CD4-positive, alpha-beta T cell treated with Interleukin-15 for 1 hour (primary cell): ENCODE measurements at regions not wholly inside any gene's neighbourhood (a gene's known extent, or its start where the extent isn't known, plus 50 kb on each side); places are given as distances from the start of the nearest gene placed in this dataset.
"Not testable (repeated sequence)": the region's sequence is repeated elsewhere in the genome, so short reads cannot be mapped to it uniquely, and the experiment has no call there.

Experiments used
- DNase-seq: peaks from one replicate; pipeline ENCODE4 v3.0.0-alpha.2; 2020

DNA sequence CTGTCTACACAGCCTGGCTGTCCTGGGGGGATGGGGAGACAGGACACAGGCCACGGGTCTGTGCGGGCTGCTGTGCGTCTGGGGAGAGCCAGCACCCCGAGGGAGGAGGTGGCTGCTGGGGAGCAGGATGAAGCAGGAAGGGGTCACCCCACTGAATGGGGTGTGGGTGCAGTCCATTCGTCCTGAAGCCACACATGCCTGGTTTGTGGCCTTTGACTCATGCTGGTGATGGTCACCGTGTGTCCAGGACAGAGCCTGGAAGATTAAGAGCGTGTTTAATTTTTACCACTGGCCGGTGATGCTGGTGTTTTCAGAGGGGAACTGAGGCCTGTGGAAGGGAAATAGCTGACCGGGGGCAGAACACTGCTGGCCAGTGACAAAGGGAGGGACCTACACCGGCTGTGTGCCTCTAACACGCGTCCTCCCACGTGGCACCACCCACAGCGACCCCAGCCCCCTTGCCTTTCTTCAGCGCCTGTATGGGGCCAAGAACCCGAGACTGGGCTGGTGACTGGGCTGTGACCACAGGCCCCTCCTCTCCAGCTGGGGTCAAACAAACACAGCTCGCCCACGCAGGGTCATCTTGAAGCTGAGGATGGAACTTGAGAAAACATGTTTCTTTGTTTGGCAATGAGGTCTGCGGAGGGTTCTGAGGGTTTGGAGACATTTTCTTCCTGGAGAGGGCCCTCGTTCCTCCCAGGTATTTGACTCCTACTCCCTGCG is 99.5 kb upstream of the LRPAP1 start:
- not testable (repeated sequence) for DNase-seq

GRCh38 chr4:3630598-3631543 is 98.6 kb upstream of the LRPAP1 start:
- no peak for DNase-seq

DNA sequence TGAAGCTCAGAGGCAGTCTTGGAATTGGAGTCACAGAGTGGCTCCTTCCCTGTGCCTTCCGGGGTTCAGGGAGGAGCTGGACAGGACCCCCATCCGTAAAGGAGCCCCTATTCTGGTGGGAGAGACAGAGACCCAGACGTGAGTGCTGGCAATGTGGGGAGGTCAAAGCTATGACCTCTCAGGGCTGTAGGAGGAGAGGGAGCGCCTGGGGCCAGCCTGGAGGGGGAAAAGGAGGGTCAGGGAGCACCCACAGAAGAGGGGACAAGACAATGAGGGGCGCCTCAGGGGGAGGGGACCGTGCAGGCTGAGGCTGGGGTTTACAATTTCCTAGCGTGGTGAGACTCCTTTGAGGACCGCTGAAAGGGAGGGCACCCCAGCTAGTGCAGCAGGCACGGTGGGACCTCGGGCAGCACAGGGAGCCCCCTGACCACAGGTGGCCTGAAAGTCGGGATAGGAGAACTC is 97.9 kb upstream of the LRPAP1 start:
- no peak for DNase-seq

GRCh38 chr4:3629665-3630064 is 97.4 kb upstream of the LRPAP1 start:
- DNase-seq: no peak

DNA sequence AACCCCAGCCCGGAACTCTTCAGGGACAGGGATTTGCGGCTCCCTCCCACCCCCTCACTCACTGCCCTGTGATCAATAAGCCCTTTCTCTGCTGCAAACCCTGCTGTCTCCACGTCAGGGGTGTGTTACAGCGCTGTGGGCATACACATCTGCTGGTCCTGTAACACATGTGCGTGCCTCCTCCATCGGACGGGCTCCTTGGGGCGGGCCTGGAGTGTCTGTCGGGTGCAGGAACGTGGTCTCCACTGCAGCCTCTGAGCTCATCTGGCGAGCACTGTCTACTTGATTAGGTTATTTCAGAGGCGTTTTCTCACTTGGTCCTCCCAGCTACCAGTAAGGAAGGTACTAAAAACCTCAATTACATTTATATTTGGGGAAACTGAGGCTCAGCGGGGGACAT is 97.0 kb upstream of the LRPAP1 start:
- not testable (repeated sequence) for DNase-seq

GRCh38 chr4:3628868-3629175 is 96.6 kb upstream of the LRPAP1 start:
- DNase-seq: no peak

DNA sequence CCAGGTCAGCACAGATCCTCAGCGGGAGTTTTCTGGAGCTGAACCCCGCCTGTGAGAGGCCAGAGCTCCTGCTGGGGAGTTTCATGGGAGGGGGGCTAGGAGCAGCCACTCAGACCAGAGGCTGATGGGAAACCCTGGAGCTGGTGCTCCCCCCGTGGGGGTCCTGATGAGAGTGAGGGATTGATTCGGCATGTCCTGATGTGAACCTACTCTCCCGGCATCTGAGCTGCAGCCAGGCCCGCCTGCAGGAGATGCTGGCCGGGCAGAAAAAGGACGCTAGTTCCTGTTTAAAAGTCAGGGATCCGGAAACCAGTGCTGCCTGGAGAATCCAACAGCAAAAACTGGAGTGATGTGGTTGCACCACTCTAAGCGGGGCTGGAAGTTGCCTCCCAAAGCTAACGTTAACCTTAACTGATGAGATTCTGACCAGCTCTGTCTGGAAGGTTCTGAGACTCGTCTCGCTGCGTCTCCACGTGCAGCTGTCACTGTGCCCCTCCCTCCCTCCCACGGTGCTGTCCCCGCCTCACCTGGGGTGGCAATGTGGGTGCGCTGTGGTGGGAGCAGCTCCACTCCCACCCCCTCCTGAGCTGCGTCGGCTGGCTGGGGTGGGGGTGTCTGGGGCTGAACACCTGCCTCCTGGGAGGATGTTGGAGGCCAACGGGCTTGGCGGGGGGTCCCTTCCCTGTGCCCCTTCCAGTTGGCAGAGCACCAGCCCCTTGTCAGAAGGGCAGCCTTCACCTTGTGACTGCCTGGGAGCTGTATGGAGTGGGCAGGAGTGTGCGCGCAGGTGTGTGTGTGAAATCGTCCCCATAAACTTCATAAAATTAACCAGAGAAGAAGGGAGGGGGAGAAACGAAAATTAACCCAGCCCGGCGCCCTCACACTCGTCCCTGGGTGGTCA is 96.0 kb upstream of the LRPAP1 start:
- not testable (repeated sequence) for DNase-seq

DNA sequence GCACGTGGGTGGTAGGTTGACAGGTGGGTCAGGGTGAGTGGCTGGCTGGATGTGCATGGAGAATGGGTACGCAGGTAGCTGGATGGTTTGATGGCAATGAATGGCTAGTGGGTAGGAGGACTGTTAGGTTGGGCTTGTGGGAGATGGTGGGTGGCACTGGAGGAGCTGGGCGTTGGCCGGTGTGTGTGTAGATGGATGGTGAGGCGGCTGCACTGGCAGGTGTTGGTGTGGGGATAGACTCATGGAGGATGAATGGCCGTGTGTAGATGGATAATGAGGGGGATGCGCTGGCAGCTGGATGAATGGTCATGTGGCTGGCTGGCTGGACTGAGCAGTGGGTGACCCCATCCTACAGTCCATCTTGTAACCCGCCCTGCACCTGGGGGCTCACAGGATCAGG is 95.2 kb upstream of the LRPAP1 start:
- not testable (repeated sequence) for DNase-seq

- not testable (repeated sequence) for DNase-seq
Measured at GRCh38 chr4:3626131-3626884, 94.1 kb upstream of the LRPAP1 start.

DNA sequence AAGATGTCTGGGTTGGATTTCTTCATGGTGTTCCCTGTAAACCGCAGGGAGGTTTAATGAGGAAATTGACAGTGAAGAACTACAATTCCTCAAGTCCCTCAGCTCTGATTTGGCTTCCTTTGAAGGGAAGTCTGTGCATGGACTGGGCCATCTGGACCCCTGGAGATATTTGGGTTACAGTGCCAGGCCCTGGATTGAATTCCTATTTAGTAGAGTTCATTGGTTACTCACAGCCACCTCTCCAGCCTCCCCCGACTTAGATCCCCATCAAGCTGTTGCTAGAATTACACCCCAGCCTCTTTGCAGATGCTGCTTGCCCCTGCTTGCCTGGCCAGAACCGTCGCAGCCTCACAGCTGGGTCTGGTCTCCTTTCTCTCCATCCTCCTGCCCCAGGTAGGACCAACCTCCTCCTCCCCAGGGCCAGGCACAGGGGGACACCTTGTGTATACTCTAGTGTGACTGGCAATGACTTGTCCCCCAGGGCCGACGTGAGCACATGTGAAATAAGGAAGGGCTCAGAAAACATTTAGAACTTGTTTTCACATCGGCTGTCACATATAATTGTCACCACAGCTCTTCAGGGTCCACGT is 93.2 kb upstream of the LRPAP1 start:
- not testable (repeated sequence) for DNase-seq

- DNase-seq: not testable (repeated sequence)
Measured at GRCh38 chr4:3623809-3624329, 91.6 kb upstream of the LRPAP1 start.

DNA sequence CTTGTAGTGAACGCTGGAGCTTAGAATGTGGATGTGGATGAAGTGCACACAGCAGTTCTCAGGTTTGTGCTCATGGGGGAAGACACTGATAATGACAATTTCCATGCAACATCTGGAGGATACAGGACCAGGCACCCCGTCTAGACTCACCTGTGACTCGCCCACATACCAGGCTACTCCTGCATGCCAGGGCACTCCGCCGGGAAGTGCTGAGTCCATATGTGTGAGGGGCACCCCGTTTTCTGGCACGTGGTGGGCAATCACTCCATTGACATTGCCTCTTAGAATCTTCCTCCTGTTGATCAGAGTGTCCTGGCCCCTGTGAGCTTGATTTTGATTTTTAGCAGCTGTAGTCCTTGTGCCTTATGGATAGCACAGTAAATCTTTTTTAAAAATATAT is 90.9 kb upstream of the LRPAP1 start:
- DNase-seq: no peak

DNA sequence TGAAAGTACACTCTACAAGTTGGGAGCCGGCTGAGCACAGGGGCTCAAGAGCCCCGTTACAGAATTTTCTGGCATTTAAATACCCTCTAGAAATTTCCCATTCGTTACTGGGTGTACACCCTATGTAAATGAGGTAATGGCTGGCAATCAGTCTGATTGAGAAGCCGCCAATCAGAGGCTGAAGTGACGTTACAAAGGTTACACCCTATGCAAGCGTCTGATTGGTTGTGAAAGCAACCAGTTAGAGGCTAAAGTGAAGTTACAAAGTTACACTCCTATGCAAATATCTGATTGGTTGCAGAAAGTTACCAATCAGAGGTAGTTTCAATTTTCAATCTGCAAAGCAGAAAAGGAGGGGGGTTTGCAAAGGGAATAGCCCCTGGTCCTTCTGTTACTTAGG is 88.1 kb upstream of the LRPAP1 start:
- DNase-seq: not testable (repeated sequence)

DNA sequence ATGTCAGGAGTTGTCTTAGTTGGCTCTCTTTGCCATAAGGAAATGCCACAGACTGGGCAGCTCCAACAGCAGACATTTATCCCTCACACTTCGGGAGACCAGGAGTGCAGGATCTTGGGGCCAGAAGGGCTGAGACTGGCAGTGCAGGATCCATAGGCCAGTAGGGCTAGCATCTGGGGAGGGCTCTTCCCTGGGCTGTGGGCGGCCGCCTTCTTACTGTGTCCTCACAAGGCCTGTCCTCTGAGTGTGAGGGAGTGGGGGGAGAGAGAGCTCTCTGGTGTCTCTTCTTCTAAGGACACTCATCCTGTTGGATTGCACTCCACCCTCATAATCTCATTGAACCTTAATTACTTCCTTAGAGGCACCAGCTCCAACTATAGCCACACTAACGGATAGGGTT is 87.5 kb upstream of the LRPAP1 start:
- DNase-seq: not testable (repeated sequence)

GRCh38 chr4:3618341-3618740 is 86.1 kb upstream of the LRPAP1 start:
- DNase-seq: not testable (repeated sequence)

- DNase-seq: peak; percentile 9
Measured at GRCh38 chr4:3615386-3616286, 83.4 kb upstream of the LRPAP1 start.

- no peak for DNase-seq
Measured at GRCh38 chr4:3614731-3614980, 82.4 kb upstream of the LRPAP1 start.

- peak; percentile 14 for DNase-seq
Measured at GRCh38 chr4:3613967-3614730, 81.9 kb upstream of the LRPAP1 start.

DNA sequence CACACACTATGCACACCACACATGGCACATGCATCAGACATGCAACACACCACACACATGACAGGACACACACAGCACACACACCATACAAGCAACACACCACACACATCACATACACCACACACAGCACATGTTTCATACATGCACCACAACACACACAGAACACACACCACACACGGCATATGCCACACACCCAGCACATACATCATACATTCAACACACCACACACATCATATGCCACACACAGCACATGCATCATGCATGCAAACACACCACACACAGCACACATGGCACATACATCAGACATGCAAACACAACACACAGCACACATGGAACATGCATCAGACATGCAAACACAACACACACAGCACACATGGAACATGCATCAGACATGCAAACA is 80.7 kb upstream of the LRPAP1 start:
- DNase-seq: no peak

DNA sequence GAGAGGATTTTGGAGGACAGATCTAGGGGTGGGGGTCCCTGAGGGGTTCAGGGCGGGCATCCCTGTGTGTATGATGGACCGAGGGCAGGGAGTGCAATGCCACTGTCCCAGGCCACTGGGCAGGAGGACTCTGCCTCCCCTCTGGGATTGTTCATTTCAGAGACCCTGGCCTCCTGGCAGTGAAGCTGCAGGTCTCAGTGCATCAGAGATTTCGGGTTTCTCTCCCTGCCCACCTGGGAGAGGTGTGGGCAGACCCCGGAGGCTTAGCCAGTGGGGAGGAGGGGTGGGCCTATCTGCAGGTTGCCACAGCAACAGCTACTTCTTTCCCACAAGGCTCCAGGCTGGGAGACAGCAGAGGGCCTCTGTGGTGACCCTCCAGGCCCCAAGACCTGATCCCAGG is 80.1 kb upstream of the LRPAP1 start:
- DNase-seq: peak; percentile 9
